GM23338 (cell line): ENCODE measurements at regions not wholly inside any gene's neighbourhood (a gene's known extent, or its start where the extent isn't known, plus 50 kb on each side); places are given as distances from the start of the nearest gene placed in this dataset.

ENCODE experiments used
- ATAC-seq: fragments of 200-7000 bp; cut with Tn5 transposase; 3 replicates; pipeline ENCODE4 v1.9.1; 2020
- DNase-seq: peaks from one replicate; pipeline ENCODE4 v3.0.0-alpha.2; 2015; ENCODE audit warnings: low spot score
- H2AFZ ChIP-seq: fragments of 200-600 bp; sonication (generic); 2 replicates; pipeline ENCODE4 v1.8.0; 2016; ENCODE audit warnings: antibody characterized with exemption, mild to moderate bottlenecking, moderate library complexity
- H3F3A ChIP-seq: fragments of 200-600 bp; sonication (generic); replicated peaks from 2 replicates; pipeline ENCODE4 v1.8.0; 2017; ENCODE audit warnings: antibody characterized with exemption, mixed run types, low read depth
- H3K27ac ChIP-seq: fragments of 200-600 bp; sonication (generic); 2 replicates; pipeline ENCODE4 v1.6.1; 2016; ENCODE audit warnings: low read depth
- H3K27me3 ChIP-seq: fragments of 200-600 bp; sonication (generic); 2 replicates; pipeline ENCODE4 v1.8.0; 2016; ENCODE audit warnings: mild to moderate bottlenecking, mixed run types, moderate library complexity; ENCODE audit not compliant: insufficient read depth
- H3K36me3 ChIP-seq: fragments of 200-600 bp; sonication (generic); 2 replicates; pipeline ENCODE4 v1.8.0; 2016; ENCODE audit warnings: mild to moderate bottlenecking; ENCODE audit not compliant: insufficient read depth
- H3K4me1 ChIP-seq: fragments of 200-600 bp; sonication (generic); 2 replicates; pipeline ENCODE4 v1.8.0; 2016; ENCODE audit warnings: mild to moderate bottlenecking, moderate library complexity; ENCODE audit not compliant: insufficient read depth
- H3K4me2 ChIP-seq: fragments of 200-600 bp; sonication (generic); 2 replicates; pipeline ENCODE4 v1.7.1; 2017; ENCODE audit warnings: mixed run types
- H3K4me3 ChIP-seq: fragments of 200-600 bp; sonication (generic); 2 replicates; pipeline ENCODE4 v1.6.1; 2016; ENCODE audit warnings: mixed run types
- H3K79me2 ChIP-seq: fragments of 200-600 bp; sonication (generic); replicated peaks from 2 replicates; pipeline ENCODE4 v1.8.0; 2017; ENCODE audit warnings: mild to moderate bottlenecking; ENCODE audit not compliant: insufficient read depth
- H3K9me2 ChIP-seq: fragments of 200-600 bp; sonication (generic); 2 replicates; pipeline ENCODE4 v1.8.0; 2017; ENCODE audit not compliant: insufficient read depth
- H4K20me1 ChIP-seq: fragments of 200-600 bp; sonication (generic); replicated peaks from 2 replicates; pipeline ENCODE4 v1.8.0; 2017; ENCODE audit warnings: mild to moderate bottlenecking; ENCODE audit not compliant: insufficient read depth
- H3K27ac Mint-ChIP-seq: 2 replicates; pipeline ENCODE4 v1.8.0; 2020; ENCODE audit warnings: inconsistent platforms, mild to moderate bottlenecking, moderate library complexity, mixed read lengths
- H3K27me3 Mint-ChIP-seq: 3 replicates; pipeline ENCODE4 v1.8.0; 2022; ENCODE audit warnings: low read depth, mild to moderate bottlenecking, moderate library complexity, mixed read lengths, inconsistent platforms; ENCODE audit not compliant: insufficient read depth, poor library complexity
- H3K36me3 Mint-ChIP-seq: 3 replicates; pipeline ENCODE4 v1.8.0; 2021; ENCODE audit warnings: low read depth, mild to moderate bottlenecking, inconsistent platforms, moderate library complexity, mixed read lengths
- H3K4me1 Mint-ChIP-seq: 3 replicates; pipeline ENCODE4 v1.8.0; 2020; ENCODE audit warnings: mild to moderate bottlenecking, inconsistent platforms, mixed read lengths
- H3K4me3 Mint-ChIP-seq: 3 replicates; pipeline ENCODE4 v1.8.0; 2021; ENCODE audit warnings: moderate library complexity, mild to moderate bottlenecking, inconsistent platforms, mixed read lengths
- H3K9me3 Mint-ChIP-seq: 3 replicates; pipeline ENCODE4 v1.8.0; 2020; ENCODE audit warnings: moderate library complexity, mild to moderate bottlenecking, inconsistent platforms, mixed read lengths
- CREB1 ChIP-seq: fragments of 250-450 bp; sonication (Bioruptor Pico); IDR thresholded peaks from 2 replicates; pipeline ENCODE4 v1.5.0; 2020; ENCODE audit warnings: low read depth, mild to moderate bottlenecking, moderate library complexity
- CTCF ChIP-seq, 2 experiments: fragments of 200-600 bp in 1 of 2; sonication (generic) in 1 of 2; conservative IDR thresholded peaks; 2 replicates each; pipeline versions ENCODE4 v1.5.1 to v1.6.1; 2016 to 2017; ENCODE audit warnings: antibody characterized with exemption in 2 of 2, low read depth in 2 of 2, mild to moderate bottlenecking in 2 of 2, moderate library complexity in 1 of 2
- ETS1 ChIP-seq: IDR thresholded peaks from 2 replicates; pipeline ENCODE4 v1.6.1; 2016; ENCODE audit warnings: antibody characterized with exemption
- EZH2 ChIP-seq: fragments of 200-600 bp; sonication (generic); IDR thresholded peaks from one replicate; pipeline ENCODE4 v1.8.0; 2017; ENCODE audit warnings: antibody characterized with exemption, mild to moderate bottlenecking, low read depth; ENCODE audit not compliant: unreplicated experiment
- EZH2phosphoT487 ChIP-seq: fragments of 200-600 bp; sonication (generic); IDR thresholded peaks from one replicate; pipeline ENCODE4 v1.8.1; 2018; ENCODE audit warnings: antibody characterized with exemption; ENCODE audit not compliant: unreplicated experiment
- JUNB ChIP-seq: IDR thresholded peaks from one replicate; pipeline ENCODE4 v1.6.1; 2016; ENCODE audit warnings: antibody characterized with exemption; ENCODE audit not compliant: unreplicated experiment
- NANOG ChIP-seq: IDR thresholded peaks from 2 replicates; pipeline ENCODE4 v1.6.1; 2016; ENCODE audit warnings: antibody characterized with exemption, borderline replicate concordance
- POLR2AphosphoS5 ChIP-seq: IDR thresholded peaks from 2 replicates; pipeline ENCODE4 v1.6.1; 2016; ENCODE audit warnings: antibody characterized with exemption, low read depth
- REST ChIP-seq: IDR thresholded peaks from one replicate; pipeline ENCODE4 v1.6.1; 2018; ENCODE audit warnings: antibody characterized with exemption; ENCODE audit not compliant: unreplicated experiment
- STAT1 ChIP-seq: IDR thresholded peaks from one replicate; pipeline ENCODE4 v1.6.1; 2016; ENCODE audit warnings: antibody characterized with exemption; ENCODE audit not compliant: unreplicated experiment
- ZNF114 ChIP-seq: fragments of 250-450 bp; sonication (Bioruptor Pico); IDR thresholded peaks from 2 replicates; pipeline ENCODE4 v1.5.0; 2020; ENCODE audit warnings: mild to moderate bottlenecking, moderate library complexity
- ZNF331 ChIP-seq: fragments of 250-450 bp; sonication (Bioruptor Pico); IDR thresholded peaks from 2 replicates; pipeline ENCODE4 v1.5.0; 2020; ENCODE audit warnings: low read depth, mild to moderate bottlenecking, moderate library complexity
- ZNF462 ChIP-seq: fragments of 250-450 bp; sonication (Bioruptor Pico); IDR thresholded peaks from 2 replicates; pipeline ENCODE4 v1.5.0; 2020; ENCODE audit warnings: mild to moderate bottlenecking, moderate library complexity

GRCh38 chr13:29698106-29698505, 102.6 kb upstream of the SLC7A1 start:
- H3K27ac ChIP-seq, result no peak overlapping the region
- ATAC-seq (no peak), DNase-seq (no peak)
- H3K27me3 ChIP-seq, result no peaks in the 10 kb centered on the region
- no peaks in the 10 kb centered on the region; the same call in 1 of the 2 replicates for H3K9me2 ChIP-seq
- no peak overlapping the region for H3K27ac Mint-ChIP-seq
- H3K27me3 Mint-ChIP-seq, result no peaks in the 10 kb centered on the region
- H3K36me3 ChIP-seq, result no peaks in the 10 kb centered on the region
- H3K4me1 ChIP-seq, result no peaks in the 10 kb centered on the region
- TF ChIP-seq JUNB (no peak), ETS1 (no peak), CTCF (conservative IDR thresholded peaks at IDR 0.05; ENCODE audit: low read depth in 2 of 2) (no peak), POLR2AphosphoS5 (no peak), STAT1 (no peak), EZH2 (no peak), ZNF114 (CRISPR knock-in tag) (no peak), ZNF462 (CRISPR knock-in tag) (no peak), ZNF331 (CRISPR knock-in tag) (no peak), CREB1 (CRISPR knock-in tag) (no peak), EZH2phosphoT487 (no peak), REST (no peak), NANOG (no peak)
- no peaks in the 10 kb centered on the region for H3F3A ChIP-seq
- H3K4me2 ChIP-seq, result no peak overlapping the region
- no peak overlapping the region for H3K4me3 Mint-ChIP-seq
- no peaks in the 10 kb centered on the region; the same call in 2 of the 3 replicates for H3K9me3 Mint-ChIP-seq
- H4K20me1 ChIP-seq, result no peaks in the 10 kb centered on the region; the same call in 1 of the 2 replicates
- no peak overlapping the region for H2AFZ ChIP-seq
- peaks cover 5% of the 10 kb centered on the region; the same call in 2 of the 3 replicates for H3K4me1 Mint-ChIP-seq
- no peaks in the 10 kb centered on the region for H3K79me2 ChIP-seq
- H3K36me3 Mint-ChIP-seq, result no peaks in the 10 kb centered on the region
- no peak overlapping the region for H3K4me3 ChIP-seq
